HL-60 (cell line): ENCODE measurements at regions not wholly inside any gene's neighbourhood (a gene's known extent, or its start where the extent isn't known, plus 50 kb on each side); places are given as distances from the start of the nearest gene placed in this dataset.

ENCODE experiments used
- DNase-seq, 2 experiments: peaks; one replicate each; pipeline ENCODE4 v3.0.0-alpha.2; 2010 to 2020; ENCODE audit warnings: low read depth in 1 of 2, low spot score in 1 of 2
- H3K27ac ChIP-seq: fragments of 250-450 bp; sonication (Bioruptor Pico); replicated peaks from 2 replicates; pipeline ENCODE4 v1.5.1; 2020; ENCODE audit warnings: mild to moderate bottlenecking, moderate library complexity
- H3K27me3 ChIP-seq: fragments of 250-450 bp; sonication (Bioruptor Pico); 2 replicates; pipeline ENCODE4 v1.5.1; 2021; ENCODE audit warnings: mild to moderate bottlenecking, moderate library complexity; ENCODE audit not compliant: insufficient read depth, poor library complexity, severe bottlenecking
- H3K4me3 ChIP-seq: replicated peaks from 2 replicates; pipeline ENCODE4 v1.5.1; 2011; ENCODE audit warnings: mild to moderate bottlenecking, control low read depth, low read length; ENCODE audit not compliant: insufficient read depth
- CTCF ChIP-seq: IDR thresholded peaks from one replicate; pipeline ENCODE4 v1.5.1; 2011; ENCODE audit warnings: low read length, control low read depth, inconsistent platforms; ENCODE audit not compliant: insufficient read depth
- GABPA ChIP-seq: IDR thresholded peaks from 2 replicates; pipeline ENCODE4 v1.6.1; 2012; ENCODE audit warnings: low read depth
- POLR2AphosphoS5 ChIP-seq: IDR thresholded peaks from 2 replicates; pipeline ENCODE4 v1.6.1; 2012; ENCODE audit warnings: low read depth
- REST ChIP-seq: IDR thresholded peaks from 2 replicates; pipeline ENCODE4 v1.6.1; 2012; ENCODE audit warnings: low read depth; ENCODE audit not compliant: insufficient replicate concordance
- SPI1 ChIP-seq: IDR thresholded peaks from 2 replicates; pipeline ENCODE4 v1.6.1; 2012; ENCODE audit warnings: low read depth, mild to moderate bottlenecking, borderline replicate concordance

- no peak overlapping the region for H3K27ac ChIP-seq
- no peak for TF ChIP-seq REST
- no peak for TF ChIP-seq POLR2AphosphoS5
- TF ChIP-seq SPI1 = no peak
Observed at GRCh38 chr12:22916815-22917214, 291.8 kb downstream of the ETNK1 start.

GRCh38 chr12:22919883-22920282, 294.9 kb downstream of the ETNK1 start:
- no peak for DNase-seq
- H3K27ac ChIP-seq = no peak overlapping the region
- no peak for TF ChIP-seq POLR2AphosphoS5
- no peak for TF ChIP-seq REST
- no peak for TF ChIP-seq GABPA
- TF ChIP-seq SPI1 = no peak
- no peak for TF ChIP-seq CTCF
- no peak overlapping the region for H3K4me3 ChIP-seq
- no peaks in the 10 kb centered on the region for H3K27me3 ChIP-seq

More at GRCh38 chr12:22916815-22917214, 291.8 kb downstream of the ETNK1 start:
- no peaks in the 10 kb centered on the region for H3K27me3 ChIP-seq
- DNase-seq = no peak
- no peak overlapping the region for H3K4me3 ChIP-seq

GRCh38 chr12:22923768-22924167, 298.8 kb downstream of the ETNK1 start:
- Histone ChIP-seq H3K27me3 (no peaks in the 10 kb centered on the region), H3K27ac (no peak overlapping the region), H3K4me3 (no peak overlapping the region)
- TF ChIP-seq SPI1 = no peak
- no peak for TF ChIP-seq GABPA
- TF ChIP-seq REST = no peak
- no peak for TF ChIP-seq CTCF
- TF ChIP-seq POLR2AphosphoS5 = no peak
- no peak for DNase-seq

- Histone ChIP-seq H3K27me3 (no peaks in the 10 kb centered on the region), H3K4me3 (no peak overlapping the region), H3K27ac (no peak overlapping the region)
- no peak for TF ChIP-seq SPI1
- no peak for TF ChIP-seq CTCF
- no peak for TF ChIP-seq POLR2AphosphoS5
- TF ChIP-seq REST = no peak
- TF ChIP-seq GABPA = no peak
- DNase-seq = no peak
Observed at GRCh38 chr12:22924391-22924790, 299.4 kb downstream of the ETNK1 start.
